ENCODE measurements at regions not wholly inside any gene's neighbourhood (a gene's known extent, or its start where the extent isn't known, plus 50 kb on each side); places are given as distances from the start of the nearest gene placed in this dataset.

GRCh38 chr14:37807722-37808121 is 212.3 kb downstream of the TTC6 start:
- no peak for FAIRE-seq
- no peak for TF ChIP-seq CTCF (IDR thresholded peaks at IDR 0.05)
- intact Hi-C loops (cut with DNase I), result no loop called here
- H3K4me3 ChIP-seq, result no peak overlapping the region
- H3K36me3 ChIP-seq, result no peaks in the 10 kb centered on the region
- H3K4me1 ChIP-seq, result no peaks in the 10 kb centered on the region
- H3K27me3 ChIP-seq, result no peaks in the 10 kb centered on the region
- H3K9me3 ChIP-seq, result no peaks in the 10 kb centered on the region
- no peak overlapping the region for H3K27ac ChIP-seq
- no peak for DNase-seq
- ATAC-seq, result no peak

GRCh38 chr14:37810094-37810801 is 214.8 kb downstream of the TTC6 start:
- H3K4me1 ChIP-seq, result no peaks in the 10 kb centered on the region
- H3K27ac ChIP-seq, result no peak overlapping the region
- H3K4me3 ChIP-seq, result no peak overlapping the region
- H3K9me3 ChIP-seq, result no peaks in the 10 kb centered on the region
- no peak for FAIRE-seq
- no peaks in the 10 kb centered on the region for H3K27me3 ChIP-seq
- H3K36me3 ChIP-seq, result no peaks in the 10 kb centered on the region
- intact Hi-C loops (cut with DNase I), result no loop called here
- no peak for ATAC-seq
- no peak for TF ChIP-seq CTCF (IDR thresholded peaks at IDR 0.05)
- WGBS, 2 donors, result 39 to 43% methylated on average over 4 of the region's 4 CpGs
- DNase-seq, result no peak

- no peak for ATAC-seq
- no peaks in the 10 kb centered on the region for H3K36me3 ChIP-seq
- no peaks in the 10 kb centered on the region for H3K4me1 ChIP-seq
- no peaks in the 10 kb centered on the region for H3K9me3 ChIP-seq
- FAIRE-seq, result no peak
- no peaks in the 10 kb centered on the region for H3K27me3 ChIP-seq
- H3K4me3 ChIP-seq, result no peak overlapping the region
- no peak for TF ChIP-seq CTCF (IDR thresholded peaks at IDR 0.05)
- DNase-seq, result no peak
- H3K27ac ChIP-seq, result no peak overlapping the region
- intact Hi-C loops (cut with DNase I), result no loop called here
Observed at GRCh38 chr14:37813732-37814131, 218.3 kb downstream of the TTC6 start.

GRCh38 chr14:37816135-37816534 is 220.7 kb downstream of the TTC6 start:
- Histone ChIP-seq H3K27ac (no peak overlapping the region), H3K4me1 (no peaks in the 10 kb centered on the region), H3K27me3 (no peaks in the 10 kb centered on the region), H3K4me3 (no peak overlapping the region), H3K36me3 (no peaks in the 10 kb centered on the region), H3K9me3 (no peaks in the 10 kb centered on the region)
- intact Hi-C loops (cut with DNase I), result no loop called here
- DNase-seq (no peak), FAIRE-seq (no peak), ATAC-seq (no peak)
- WGBS, 2 donors, result 50 to 81% methylated on average over 1 of the region's 1 CpG
- TF ChIP-seq CTCF (IDR thresholded peaks at IDR 0.05), result no peak

GRCh38 chr14:37816743-37817295 is 221.4 kb downstream of the TTC6 start:
- no peak for FAIRE-seq

More at GRCh38 chr14:37816743-37817295, 221.4 kb downstream of the TTC6 start:
- ATAC-seq (no peak), DNase-seq (no peak)
- TF ChIP-seq CTCF (IDR thresholded peaks at IDR 0.05), result no peak
- H3K4me1 ChIP-seq, result no peaks in the 10 kb centered on the region
- intact Hi-C loops (cut with DNase I), result no loop called here
- H3K9me3 ChIP-seq, result no peaks in the 10 kb centered on the region
- H3K36me3 ChIP-seq, result no peaks in the 10 kb centered on the region
- WGBS, 2 donors, result 65 to 67% methylated on average over 4 of the region's 4 CpGs
- no peak overlapping the region for H3K27ac ChIP-seq
- no peak overlapping the region for H3K4me3 ChIP-seq
- no peaks in the 10 kb centered on the region for H3K27me3 ChIP-seq
